ENCODE measurements at regions not wholly inside any gene's neighbourhood (a gene's known extent, or its start where the extent isn't known, plus 50 kb on each side); places are given as distances from the start of the nearest gene placed in this dataset.

DNA sequence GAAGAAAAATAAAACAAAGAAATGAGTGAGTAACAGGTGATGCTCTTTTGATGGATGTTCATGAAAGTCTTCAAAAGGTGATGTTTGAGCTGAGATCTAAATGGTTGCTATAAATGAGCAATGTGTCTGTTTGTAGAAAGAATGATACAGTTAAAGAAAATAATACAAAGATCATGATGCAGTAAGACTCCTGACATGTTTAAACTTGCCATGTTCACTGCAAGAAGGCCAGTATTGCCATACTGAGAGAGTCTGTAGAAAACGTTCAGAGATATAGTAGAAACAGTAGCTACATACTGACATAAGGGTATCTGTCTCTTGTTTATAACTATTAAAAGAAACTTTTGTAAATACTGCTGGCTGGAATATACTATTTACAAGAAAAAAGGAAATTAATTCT is 1609.2 kb upstream of the ACO1 start:
- H2BK120ac ChIP-seq (ENCODE audit: low read depth, low read length, poor library complexity, severe bottlenecking): no peak overlapping the region
- DNase-seq: no peak
- Mint-ChIP-seq H3K4me3 (no peak overlapping the region), H3K9me3 (peaks cover 3 to 8% of the 10 kb centered on the region in 2 experiments; a peak in 3 of 5 replicates), H3K27me3 (ENCODE audit: low read depth) (no peaks in the 10 kb centered on the region), H3K36me3 (ENCODE audit: insufficient read depth in 1 of 3, low read depth in 3 of 3) (peaks cover 0 to 13% (median 6%) of the 10 kb centered on the region in 3 experiments; a peak in 4 of 7 replicates), H3K27ac (no peak overlapping the region), H3K4me1 (no peaks in the 10 kb centered on the region)
- no peak overlapping the region for H3K27ac ChIP-seq (ENCODE audit: insufficient read length, low read depth, low read length)
- no peak overlapping the region for H3K4me2 ChIP-seq (ENCODE audit: insufficient read depth, insufficient read length, low read length)
- no peak overlapping the region for H3K9ac ChIP-seq (ENCODE audit: extremely low read depth, insufficient read length, low read length)
- H4K5ac ChIP-seq (ENCODE audit: insufficient read length, low read depth, low read length): no peak overlapping the region
- TF ChIP-seq, protein P1, sequence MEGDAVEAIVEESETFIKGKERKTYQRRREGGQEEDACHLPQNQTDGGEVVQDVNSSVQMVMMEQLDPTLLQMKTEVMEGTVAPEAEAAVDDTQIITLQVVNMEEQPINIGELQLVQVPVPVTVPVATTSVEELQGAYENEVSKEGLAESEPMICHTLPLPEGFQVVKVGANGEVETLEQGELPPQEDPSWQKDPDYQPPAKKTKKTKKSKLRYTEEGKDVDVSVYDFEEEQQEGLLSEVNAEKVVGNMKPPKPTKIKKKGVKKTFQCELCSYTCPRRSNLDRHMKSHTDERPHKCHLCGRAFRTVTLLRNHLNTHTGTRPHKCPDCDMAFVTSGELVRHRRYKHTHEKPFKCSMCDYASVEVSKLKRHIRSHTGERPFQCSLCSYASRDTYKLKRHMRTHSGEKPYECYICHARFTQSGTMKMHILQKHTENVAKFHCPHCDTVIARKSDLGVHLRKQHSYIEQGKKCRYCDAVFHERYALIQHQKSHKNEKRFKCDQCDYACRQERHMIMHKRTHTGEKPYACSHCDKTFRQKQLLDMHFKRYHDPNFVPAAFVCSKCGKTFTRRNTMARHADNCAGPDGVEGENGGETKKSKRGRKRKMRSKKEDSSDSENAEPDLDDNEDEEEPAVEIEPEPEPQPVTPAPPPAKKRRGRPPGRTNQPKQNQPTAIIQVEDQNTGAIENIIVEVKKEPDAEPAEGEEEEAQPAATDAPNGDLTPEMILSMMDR (conservative IDR thresholded peaks at IDR 0.05): no peak
- no peaks in the 10 kb centered on the region for H4K20me1 ChIP-seq (ENCODE audit: control insufficient read depth, insufficient read depth, insufficient read length)
- H2AFZ ChIP-seq (ENCODE audit: low read length): no peak overlapping the region
- H3K9me3 ChIP-seq (ENCODE audit: control insufficient read depth, low read depth, low read length): no peaks in the 10 kb centered on the region
- no peak overlapping the region for H3K23ac ChIP-seq (ENCODE audit: insufficient read length, low read depth, low read length)
- no peak overlapping the region for H2AK5ac ChIP-seq (ENCODE audit: insufficient read length, low read length)
- H3K14ac ChIP-seq (ENCODE audit: insufficient read depth, low read length): no peak overlapping the region
- no peak overlapping the region for H2BK12ac ChIP-seq (ENCODE audit: insufficient read length, low read depth, low read length)
- WGBS (ENCODE audit: extremely low coverage, insufficient read length, low lambda C conversion rate): no CpG with 5 or more reads among the region's 1 CpG
- no peaks in the 10 kb centered on the region for H3K4me1 ChIP-seq (ENCODE audit: insufficient read depth, low read length)
- no peaks in the 10 kb centered on the region for H3K79me2 ChIP-seq (ENCODE audit: insufficient read depth, low read length)
- H3K56ac ChIP-seq (ENCODE audit: insufficient read length, low read depth, low read length): no peak overlapping the region
- H3K18ac ChIP-seq (ENCODE audit: insufficient read length, low read depth, low read length): no peak overlapping the region
- no peaks in the 10 kb centered on the region for H3K79me1 ChIP-seq (ENCODE audit: insufficient read depth, low read depth, low read length, poor library complexity, severe bottlenecking)
- no peak overlapping the region for H3K4ac ChIP-seq (ENCODE audit: low read depth, low read length)
- H4K8ac ChIP-seq (replicated peaks; ENCODE audit: insufficient read length, low read depth, low read length): no peak overlapping the region
- no peak overlapping the region for H2BK5ac ChIP-seq (ENCODE audit: insufficient read length, low read length)
- H2BK15ac ChIP-seq (ENCODE audit: low read depth, low read length): no peak overlapping the region
- no peaks in the 10 kb centered on the region for H3K27me3 ChIP-seq (ENCODE audit: insufficient read depth, low read length)
- H2BK20ac ChIP-seq (ENCODE audit: low read depth, low read length, poor library complexity, severe bottlenecking): no peak overlapping the region
- H3T11ph ChIP-seq (ENCODE audit: low read length): no peak overlapping the region
- no peak overlapping the region for H4K91ac ChIP-seq (ENCODE audit: insufficient read length, low read depth, low read length)
- H3K23me2 ChIP-seq (ENCODE audit: insufficient read length, low read depth, low read length, poor library complexity, severe bottlenecking): no peaks in the 10 kb centered on the region

All from H9 (cell line).